B cell (primary cell): ENCODE measurements at regions not wholly inside any gene's neighbourhood (a gene's known extent, or its start where the extent isn't known, plus 50 kb on each side); places are given as distances from the start of the nearest gene placed in this dataset.

ENCODE experiments used
- ATAC-seq: fragments of 200-7000 bp; cut with Tn5 transposase; one replicate; pipeline ENCODE4 v1.10.0; 2021; ENCODE audit warnings: low read depth, mild to moderate bottlenecking, moderate number of reproducible peaks, moderate library complexity
- CTCF ChIA-PET: fragments of 350-600 bp; sonication (Branson Sonifier 250); formaldehyde crosslinking; loops from one replicate; lab custom pipeline; 2021; ENCODE audit warnings: antibody characterized with exemption, inconsistent platforms; lab: Charles Lee
- POLR2A ChIA-PET: fragments of 350-600 bp; sonication (Branson Sonifier 250); formaldehyde crosslinking; loops from one replicate; lab custom pipeline; 2021; ENCODE audit warnings: antibody characterized with exemption; lab: Charles Lee
- DNase-seq: peaks from one replicate; pipeline ENCODE4 v3.0.0; 2013
- H2AFZ ChIP-seq: 2 replicates; pipeline ENCODE4 v1.6.1; 2012; ENCODE audit warnings: mild to moderate bottlenecking, low read depth, low read length; ENCODE audit not compliant: insufficient read depth, poor library complexity, severe bottlenecking
- H3K27ac ChIP-seq, 2 donors: 1 replicate in 1 of 2; 2 replicates in 1 of 2; pipeline ENCODE4 v1.5.1; 2012 to 2013; ENCODE audit warnings: low read length in 2 of 2, mild to moderate bottlenecking in 2 of 2, moderate library complexity in 1 of 2
- H3K27me3 ChIP-seq, 4 experiments: fragments of 200-600 bp in 1 of 4; sonication (generic) in 1 of 4; replicated peaks in 1 of 4; 1 replicate in 2 of 4; 2 replicates in 2 of 4; pipeline versions ENCODE4 v1.6.1 to v1.7.0; 2013 to 2016; ENCODE audit warnings: low read length in 3 of 4, mild to moderate bottlenecking in 2 of 4, mixed read lengths in 1 of 4, moderate library complexity in 1 of 4; ENCODE audit not compliant: insufficient read depth in 4 of 4, control insufficient read depth in 3 of 4; ENCODE audit errors: control extremely low read depth in 1 of 4
- H3K36me3 ChIP-seq, 2 experiments: replicated peaks in 1 of 2; 1 replicate in 1 of 2; 2 replicates in 1 of 2; pipeline versions ENCODE4 v1.6.1 to v1.7.1; 2013; ENCODE audit warnings: low read length in 1 of 2; ENCODE audit not compliant: insufficient read depth in 2 of 2, control insufficient read depth in 1 of 2; ENCODE audit errors: control extremely low read depth in 1 of 2, extremely low read depth in 1 of 2
- H3K4me1 ChIP-seq, 2 donors: fragments of 200-600 bp in 1 of 2; sonication (generic) in 1 of 2; 1 replicate in 1 of 2; 2 replicates in 1 of 2; pipeline versions ENCODE4 v1.5.1 to v1.6.1; 2013 to 2017; ENCODE audit warnings: low read length in 2 of 2; ENCODE audit not compliant: control insufficient read depth in 2 of 2, insufficient read depth in 2 of 2
- H3K4me2 ChIP-seq: replicated peaks from 2 replicates; pipeline ENCODE3; 2012; ENCODE audit warnings: mild to moderate bottlenecking, low read depth, low read length; ENCODE audit not compliant: poor library complexity, severe bottlenecking
- H3K4me3 ChIP-seq, 5 experiments: fragments of 200-600 bp in 1 of 5; sonication (generic) in 1 of 5; 1 replicate in 3 of 5; 2 replicates in 2 of 5; pipeline versions ENCODE4 v1.5.1 to v1.7.0; 2011 to 2016; ENCODE audit warnings: low read length in 4 of 5, mild to moderate bottlenecking in 4 of 5, low read depth in 2 of 5, control low read depth in 1 of 5, moderate library complexity in 1 of 5; ENCODE audit not compliant: insufficient read depth in 1 of 5; ENCODE audit errors: control extremely low read depth in 1 of 5, extremely low read depth in 1 of 5
- H3K79me2 ChIP-seq: fragments of 200-600 bp; sonication (generic); one replicate; pipeline ENCODE4 v1.6.0; 2016; ENCODE audit warnings: low read length; ENCODE audit not compliant: control insufficient read depth, insufficient read depth
- H3K9ac ChIP-seq: fragments of 200-600 bp; sonication (generic); 2 replicates; pipeline ENCODE4 v1.6.1; 2017; ENCODE audit warnings: mild to moderate bottlenecking, low read length, moderate library complexity
- H3K9me3 ChIP-seq, 3 donors: one replicate each; pipeline versions ENCODE4 v1.6.1 to v1.7.1; 2013; ENCODE audit warnings: low read length in 2 of 3; ENCODE audit not compliant: control insufficient read depth in 2 of 3, insufficient read depth in 1 of 3; ENCODE audit errors: control extremely low read depth in 1 of 3
- H4K20me1 ChIP-seq: 2 replicates; pipeline ENCODE4 v1.6.0; 2012; ENCODE audit warnings: mild to moderate bottlenecking, low read length; ENCODE audit not compliant: insufficient read depth, control insufficient read depth, poor library complexity, severe bottlenecking
- H3K27ac Mint-ChIP-seq: one replicate; pipeline ENCODE4 v1.8.0; 2021; ENCODE audit warnings: mixed read lengths
- H3K27me3 Mint-ChIP-seq: one replicate; pipeline ENCODE4 v1.8.0; 2021; ENCODE audit warnings: mixed read lengths
- H3K4me1 Mint-ChIP-seq: one replicate; pipeline ENCODE4 v1.8.0; 2021; ENCODE audit warnings: mixed read lengths
- H3K4me3 Mint-ChIP-seq: one replicate; pipeline ENCODE4 v1.8.0; 2021; ENCODE audit warnings: mixed read lengths
- H3K9me3 Mint-ChIP-seq: one replicate; pipeline ENCODE4 v1.8.0; 2022; ENCODE audit warnings: mixed read lengths; ENCODE audit not compliant: insufficient read depth
- CTCF ChIP-seq: fragments of 200-600 bp; IDR thresholded peaks from one replicate; pipeline ENCODE4 v1.8.0; 2022; ENCODE audit warnings: antibody characterized with exemption, mild to moderate bottlenecking
- EZH2 ChIP-seq: IDR thresholded peaks from 2 replicates; pipeline ENCODE4 v1.6.1; 2012; ENCODE audit warnings: borderline replicate concordance, low read depth, mild to moderate bottlenecking, moderate library complexity, low read length; ENCODE audit not compliant: insufficient read depth, poor library complexity, severe bottlenecking
- WGBS: methylation state at CpG from one replicate; pipeline ENCODE4 v1.1.5; 2013; ENCODE audit warnings: missing lambda C conversion rate; ENCODE audit not compliant: insufficient coverage; 5-methylcytosine and 5-hydroxymethylcytosine counted together
- intact Hi-C: fragments of 100-400 bp; cut with micrococcal nuclease; formaldehyde crosslinking; loops from one replicate; pipeline ENCODE4 v1.10.0; 2022

DNA sequence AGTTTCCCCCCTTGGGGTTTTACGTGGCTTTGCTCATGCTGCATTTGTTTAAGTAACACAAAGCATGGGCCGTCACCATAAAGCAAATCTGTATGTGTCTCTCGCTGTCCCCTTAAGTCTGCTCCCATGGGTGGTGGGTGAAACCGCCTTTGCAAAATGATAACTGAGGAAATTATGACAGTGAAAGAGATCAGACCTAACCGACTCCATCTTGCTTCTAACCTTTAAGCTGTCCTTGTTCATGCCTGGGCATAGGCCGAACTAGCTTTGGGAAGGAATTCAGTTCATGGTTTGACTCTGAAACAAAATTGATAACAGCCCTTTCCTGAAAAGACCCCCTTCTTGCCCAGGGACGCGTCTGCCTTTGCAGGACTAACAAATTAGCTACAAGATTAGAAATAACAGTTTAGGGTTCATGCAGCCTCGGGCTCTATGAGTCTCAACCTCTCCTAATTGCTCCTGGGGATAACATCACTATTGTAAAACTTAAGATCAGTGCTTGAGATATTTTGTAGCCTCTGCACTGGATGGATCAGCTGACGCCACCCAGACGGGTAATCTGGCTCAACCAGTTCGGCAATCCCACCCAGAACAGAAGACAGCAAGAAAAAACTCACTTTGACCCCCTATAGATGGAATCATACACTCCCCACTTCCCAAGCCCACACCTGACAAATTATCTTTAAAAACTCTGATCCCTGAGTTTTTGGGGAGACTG is 623.7 kb downstream of the TYW1 start:
- H3K27me3 Mint-ChIP-seq, result peaks cover 12% of the 10 kb centered on the region
- POLR2A ChIA-PET, result no interaction called here
- Histone ChIP-seq H3K4me1 (no peaks in the 10 kb centered on the region), H3K4me2 (no peak overlapping the region), H3K9ac (no peak overlapping the region), H4K20me1 (no peaks in the 10 kb centered on the region), H3K36me3 (no peaks in the 10 kb centered on the region), H3K27me3 (no peaks in the 10 kb centered on the region), H3K27ac (no peak overlapping the region), H3K9me3 (peaks cover 0 to 3% (median 0%) of the 10 kb centered on the region in 3 donors), H3K4me3 (no peak overlapping the region), H3K79me2 (no peaks in the 10 kb centered on the region), H2AFZ (no peak overlapping the region)
- 89% methylated on average over 9 of the region's 12 CpGs for whole genome bisulfite sequencing
- DNase-seq, result no peak
- no peak for ATAC-seq
- intact Hi-C loops, result no loop called here
- peaks cover 1% of the 10 kb centered on the region for H3K4me1 Mint-ChIP-seq
- no peaks in the 10 kb centered on the region for H3K9me3 Mint-ChIP-seq
- H3K4me3 Mint-ChIP-seq, result no peak overlapping the region
- TF ChIP-seq EZH2 (no peak), CTCF (no peak)
- H3K27ac Mint-ChIP-seq, result no peak overlapping the region
- CTCF ChIA-PET, result no interaction called here

GRCh38 chr7:67621704-67622103 is 625.1 kb downstream of the TYW1 start:
- no peak for ATAC-seq
- intact Hi-C loops, result no loop called here
- TF ChIP-seq EZH2, result no peak
- TF ChIP-seq CTCF, result no peak
- no peaks in the 10 kb centered on the region for H3K9me3 Mint-ChIP-seq
- Histone ChIP-seq H4K20me1 (no peaks in the 10 kb centered on the region), H3K79me2 (no peaks in the 10 kb centered on the region), H3K27me3 (no peaks in the 10 kb centered on the region), H3K4me1 (no peaks in the 10 kb centered on the region), H3K36me3 (no peaks in the 10 kb centered on the region), H3K4me3 (no peak overlapping the region), H3K9me3 (peaks cover 0 to 2% (median 0%) of the 10 kb centered on the region in 3 donors), H2AFZ (no peak overlapping the region), H3K27ac (no peak overlapping the region), H3K9ac (no peak overlapping the region), H3K4me2 (no peak overlapping the region)
- no peak overlapping the region for H3K27ac Mint-ChIP-seq
- H3K4me3 Mint-ChIP-seq, result no peak overlapping the region
- ChIA-PET POLR2A (no interaction called here), CTCF (no interaction called here)
- DNase-seq, result no peak
- WGBS, result 91% methylated on average over 1 of the region's 3 CpGs
- peaks cover 12% of the 10 kb centered on the region for H3K27me3 Mint-ChIP-seq
- peaks cover 1% of the 10 kb centered on the region for H3K4me1 Mint-ChIP-seq
